Thymus (tissue), 11 donors: ENCODE measurements at regions not wholly inside any gene's neighbourhood (a gene's known extent, or its start where the extent isn't known, plus 50 kb on each side); places are given as distances from the start of the nearest gene placed in this dataset.
"Not testable (repeated sequence)": the region's sequence is repeated elsewhere in the genome, so short reads cannot be mapped to it uniquely, and the experiment has no call there.

Source experiments
- DNase-seq, 9 donors: peaks; one replicate each; pipeline ENCODE4 v3.0.0-alpha.2; 2013; ENCODE audit warnings: low spot score in 9 of 9, low read depth in 6 of 9, missing footprints in 1 of 9
- H3K27ac ChIP-seq, 2 donors: one replicate each; pipeline ENCODE4 v1.5.1; 2013; ENCODE audit warnings: control low read depth in 1 of 2, low read depth in 1 of 2, low read length in 1 of 2, mild to moderate bottlenecking in 1 of 2, moderate library complexity in 1 of 2
- H3K27me3 ChIP-seq, 2 donors: one replicate each; pipeline ENCODE4 v1.5.1; 2013; ENCODE audit warnings: low read length in 1 of 2; ENCODE audit not compliant: control insufficient read depth in 2 of 2, insufficient read depth in 1 of 2
- H3K36me3 ChIP-seq, 2 donors: one replicate each; pipeline ENCODE4 v1.5.1; 2013; ENCODE audit warnings: low read length in 1 of 2, mild to moderate bottlenecking in 1 of 2, moderate library complexity in 1 of 2; ENCODE audit not compliant: control insufficient read depth in 2 of 2, insufficient read depth in 2 of 2
- H3K4me1 ChIP-seq, 2 donors: one replicate each; pipeline ENCODE4 v1.5.1; 2013; ENCODE audit warnings: low read length in 2 of 2; ENCODE audit not compliant: control insufficient read depth in 2 of 2, insufficient read depth in 2 of 2
- H3K4me3 ChIP-seq, 2 donors: one replicate each; pipeline ENCODE4 v1.5.1; 2013; ENCODE audit warnings: low read length in 2 of 2, control low read depth in 1 of 2, mild to moderate bottlenecking in 1 of 2
- H3K9me3 ChIP-seq, 2 donors: one replicate each; pipeline ENCODE4 v1.5.1; 2013; ENCODE audit warnings: low read length in 1 of 2, mild to moderate bottlenecking in 1 of 2; ENCODE audit not compliant: control insufficient read depth in 2 of 2, insufficient read depth in 1 of 2
- WGBS: extraction: QIAGEN DNeasy Blood & Tissue Kit; methylation state at CpG from one replicate; pipeline ENCODE4 v1.1.7; 2013; 5-methylcytosine and 5-hydroxymethylcytosine counted together
- donor health status: healthy.

- DNase-seq: no peak
- Histone ChIP-seq H3K4me1 (peaks cover 0 to 10% of the 10 kb centered on the region in 2 donors), H3K27me3 (no peaks in the 10 kb centered on the region), H3K36me3 (no peaks in the 10 kb centered on the region), H3K4me3 (no peak overlapping the region), H3K9me3 (no peaks in the 10 kb centered on the region), H3K27ac (no peak overlapping the region)
- 92% methylated on average over 4 of the region's 4 CpGs for WGBS
Observed at GRCh38 chr12:9464408-9464807, 143.3 kb downstream of the KLRB1 start.

GRCh38 chr12:9455516-9455915, 152.2 kb downstream of the KLRB1 start:
- not testable (repeated sequence) for H3K27ac ChIP-seq, H3K4me1 ChIP-seq, H3K4me3 ChIP-seq, H3K36me3 ChIP-seq, DNase-seq, H3K27me3 ChIP-seq, H3K9me3 ChIP-seq
- WGBS: 87% methylated on average over 4 of the region's 4 CpGs

GRCh38 chr12:9454021-9454420, 153.7 kb downstream of the KLRB1 start:
- H3K27me3 ChIP-seq, H3K4me1 ChIP-seq, H3K36me3 ChIP-seq, H3K4me3 ChIP-seq, H3K27ac ChIP-seq, H3K9me3 ChIP-seq, DNase-seq: not testable (repeated sequence)
- WGBS: over 99% methylated on average over 2 of the region's 2 CpGs

GRCh38 chr12:9450127-9450567, 157.6 kb downstream of the KLRB1 start:
- not testable (repeated sequence) for H3K9me3 ChIP-seq, H3K27me3 ChIP-seq, DNase-seq, H3K27ac ChIP-seq, H3K4me3 ChIP-seq, H3K4me1 ChIP-seq, H3K36me3 ChIP-seq
- WGBS: 65% methylated on average over 19 of the region's 20 CpGs

GRCh38 chr12:9449657-9450126, 158.0 kb downstream of the KLRB1 start:
- not testable (repeated sequence) for H3K4me1 ChIP-seq, H3K36me3 ChIP-seq, H3K4me3 ChIP-seq, H3K27me3 ChIP-seq, DNase-seq, H3K9me3 ChIP-seq, H3K27ac ChIP-seq
- WGBS: 92% methylated on average over 9 of the region's 9 CpGs

- Histone ChIP-seq H3K9me3 (peaks cover 0 to 3% of the 10 kb centered on the region in 2 donors), H3K4me3 (no peak overlapping the region), H3K36me3 (no peaks in the 10 kb centered on the region), H3K27me3 (no peaks in the 10 kb centered on the region), H3K4me1 (peaks cover 0 to 7% of the 10 kb centered on the region in 2 donors), H3K27ac (no peak overlapping the region)
- no peak for DNase-seq
- WGBS: 86% methylated on average over 6 of the region's 6 CpGs
Observed at GRCh38 chr12:9449181-9449580, 158.5 kb downstream of the KLRB1 start.

- H3K27ac ChIP-seq, H3K27me3 ChIP-seq, H3K36me3 ChIP-seq, H3K4me1 ChIP-seq, H3K9me3 ChIP-seq, DNase-seq: not testable (repeated sequence)
- H3K4me3 ChIP-seq: peak overlapping the region; percentile 50 to 72
- WGBS: 47% methylated on average over 9 of the region's 10 CpGs
Observed at GRCh38 chr12:9448648-9449047, 159.1 kb downstream of the KLRB1 start.

GRCh38 chr12:9447791-9448614, 159.7 kb downstream of the KLRB1 start:
- WGBS: under 1% methylated on average over 61 of the region's 61 CpGs
- H3K4me3 ChIP-seq: peak overlapping the region; percentile 50 to 72
- peak overlapping the region; percentile 52 to 75 for H3K27ac ChIP-seq

GRCh38 chr12:9446883-9447761, 160.6 kb downstream of the KLRB1 start:
- H3K9me3 ChIP-seq, H3K27ac ChIP-seq, H3K36me3 ChIP-seq, H3K27me3 ChIP-seq, DNase-seq, H3K4me1 ChIP-seq: not testable (repeated sequence)
- peak overlapping the region; percentile 50 to 72 for H3K4me3 ChIP-seq
- WGBS: 35% methylated on average over 18 of the region's 20 CpGs

More at GRCh38 chr12:9447791-9448614, 159.7 kb downstream of the KLRB1 start:
- not testable (repeated sequence) for H3K9me3 ChIP-seq, H3K4me1 ChIP-seq, H3K27me3 ChIP-seq, H3K36me3 ChIP-seq
- peak; percentile 50 to 92 (median 80) for DNase-seq
